ENCODE measurements at regions not wholly inside any gene's neighbourhood (a gene's known extent, or its start where the extent isn't known, plus 50 kb on each side); places are given as distances from the start of the nearest gene placed in this dataset.

DNA sequence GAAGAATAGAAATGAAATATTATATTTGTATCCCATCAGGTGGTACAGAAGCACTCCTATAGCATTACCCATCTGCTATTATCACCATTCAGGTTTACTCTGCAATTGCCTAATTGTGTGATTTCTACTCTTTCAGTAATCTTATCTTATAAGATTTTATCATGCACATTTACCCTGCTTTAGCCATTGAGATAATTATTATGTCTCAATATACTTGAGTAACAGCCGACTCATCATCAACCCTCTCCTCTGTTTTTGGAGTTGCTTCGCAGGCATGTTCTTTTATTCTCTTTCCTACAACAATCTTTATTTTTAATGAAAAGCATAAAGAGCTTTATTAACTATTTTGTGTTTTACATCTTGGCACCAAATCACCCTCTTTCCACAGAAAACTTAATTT lies 419.9 kb downstream of the LRIG3 start:
- DNase-seq, result no peak

DNA sequence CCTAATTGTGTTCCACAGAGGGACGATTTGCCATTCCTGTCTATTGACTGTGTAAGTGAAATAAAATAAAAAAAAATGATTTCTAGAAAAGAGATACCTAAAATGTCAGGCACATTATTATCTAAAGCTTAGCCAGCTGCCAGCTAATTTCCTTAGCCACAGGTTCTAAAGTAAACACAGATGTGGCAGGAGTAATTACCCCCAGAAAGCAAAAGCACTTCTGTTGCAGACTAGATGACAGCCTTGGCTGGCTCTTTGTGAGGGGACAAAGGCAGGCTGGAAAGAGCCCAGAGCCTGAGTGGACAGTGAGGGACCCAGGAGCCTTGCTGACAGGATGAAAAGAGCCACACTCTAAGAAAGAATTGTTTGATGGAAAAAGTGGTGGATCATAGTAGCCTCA lies 418.1 kb downstream of the LRIG3 start:
- DNase-seq, result no peak

GRCh38 chr12:58502841-58503240 lies 417.5 kb downstream of the LRIG3 start:
- no peak for DNase-seq

GRCh38 chr12:58503731-58504130 lies 416.6 kb downstream of the LRIG3 start:
- no peak for DNase-seq

DNA sequence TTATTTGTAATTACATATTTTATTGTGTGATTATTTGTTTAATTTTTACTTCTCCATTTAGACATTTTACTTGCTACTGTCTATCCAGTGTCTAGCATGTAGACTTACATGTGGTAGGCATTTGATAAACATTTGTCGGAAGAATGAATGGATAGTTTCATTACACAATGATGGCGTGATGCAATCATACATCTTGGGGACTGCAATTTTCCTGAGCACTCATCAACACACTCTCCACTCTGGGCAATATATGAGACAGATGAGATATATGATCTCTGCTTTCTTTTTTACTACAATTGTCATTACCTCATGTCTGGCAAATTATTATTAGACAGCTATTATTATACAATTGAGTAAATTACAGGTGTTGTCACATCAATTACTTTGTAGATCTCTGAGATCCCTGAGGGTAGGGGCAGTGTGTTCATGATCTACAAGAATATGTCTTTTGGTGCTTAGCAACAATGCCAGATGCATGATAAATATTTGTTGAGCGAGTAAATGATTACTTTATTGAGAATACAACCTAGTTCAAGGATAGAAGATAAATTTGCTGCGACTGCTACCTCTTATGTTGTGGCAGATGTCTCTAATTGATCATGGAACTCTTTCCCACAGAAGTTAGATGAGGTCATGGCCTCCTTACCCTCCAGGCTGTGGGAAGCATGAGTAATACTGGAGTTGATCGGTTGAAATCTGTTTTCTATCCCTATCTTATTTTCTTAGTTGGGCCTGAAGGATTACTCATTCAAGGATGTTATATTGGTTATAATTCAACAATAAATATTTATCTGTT lies 416.0 kb downstream of the LRIG3 start:
- no peak for DNase-seq

GRCh38 chr12:58509116-58509885 lies 411.0 kb downstream of the LRIG3 start:
- no peak for DNase-seq

- DNase-seq, result no peak
Observed at GRCh38 chr12:58513301-58513834, 406.9 kb downstream of the LRIG3 start.

DNA sequence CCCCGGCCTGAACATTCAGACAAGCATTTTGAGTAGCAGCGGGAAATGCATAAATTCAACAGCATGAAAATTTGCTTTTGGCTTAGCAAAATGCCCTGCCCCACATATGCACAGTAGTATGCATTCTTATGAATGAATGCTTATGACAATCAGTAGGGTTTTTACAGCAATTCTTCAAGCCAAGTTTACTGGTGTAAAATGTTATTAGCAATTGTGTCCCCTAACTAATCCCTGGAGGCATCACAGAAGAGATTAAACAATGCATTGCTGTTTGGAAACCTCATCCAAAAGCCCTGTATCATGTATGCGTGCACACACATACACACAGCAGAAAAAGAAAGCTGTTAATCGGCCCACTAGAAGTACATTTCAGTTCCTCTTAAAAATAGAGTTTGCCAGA lies 406.5 kb downstream of the LRIG3 start:
- no peak for DNase-seq

DNA sequence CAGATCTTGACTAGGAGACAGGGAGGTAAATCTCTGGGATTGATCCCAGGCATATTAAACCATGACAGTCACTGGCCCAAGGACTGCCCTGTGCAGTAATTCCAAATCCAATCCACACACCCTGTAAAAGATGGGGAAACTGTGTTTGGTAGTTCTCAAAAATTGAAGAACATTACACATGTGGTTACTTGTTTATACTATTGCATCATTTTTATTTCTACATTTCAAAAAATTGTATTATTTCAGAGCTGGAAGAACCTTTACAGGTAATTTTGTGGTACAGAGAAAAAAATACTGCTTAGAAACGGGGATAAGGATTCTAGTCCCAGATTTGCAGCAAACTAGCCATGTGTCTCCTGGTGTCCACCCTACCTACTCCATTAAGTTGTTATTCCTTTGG lies 400.5 kb downstream of the LRIG3 start:
- DNase-seq, result no peak

GRCh38 chr12:58521152-58521551 lies 399.2 kb downstream of the LRIG3 start:
- DNase-seq, result no peak

- DNase-seq, result no peak
Observed at GRCh38 chr12:58521796-58522195, 398.5 kb downstream of the LRIG3 start.

DNA sequence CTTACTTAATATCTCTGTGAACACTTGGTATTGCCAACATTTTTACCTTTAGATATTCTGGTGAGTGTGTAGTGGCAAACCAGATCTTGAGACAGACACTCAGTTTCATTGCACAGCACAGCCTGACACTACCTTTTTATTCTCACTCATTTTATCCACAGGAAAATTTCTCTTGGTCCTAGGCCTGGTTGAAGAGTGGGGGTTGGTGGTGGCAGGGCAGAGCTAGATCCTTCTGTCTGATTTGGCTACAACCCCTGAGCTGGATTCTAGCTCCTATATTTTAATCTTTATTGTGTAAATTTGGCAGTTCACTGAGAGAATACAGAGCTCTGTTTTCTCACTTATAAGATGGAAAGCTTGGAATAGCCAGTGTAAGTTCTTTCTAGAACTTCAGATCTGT lies 396.9 kb downstream of the LRIG3 start:
- no peak for DNase-seq

GRCh38 chr12:58528271-58528670 lies 392.0 kb downstream of the LRIG3 start:
- DNase-seq, result no peak

- DNase-seq, result no peak
Observed at GRCh38 chr12:58529114-58529665, 391.1 kb downstream of the LRIG3 start.

DNA sequence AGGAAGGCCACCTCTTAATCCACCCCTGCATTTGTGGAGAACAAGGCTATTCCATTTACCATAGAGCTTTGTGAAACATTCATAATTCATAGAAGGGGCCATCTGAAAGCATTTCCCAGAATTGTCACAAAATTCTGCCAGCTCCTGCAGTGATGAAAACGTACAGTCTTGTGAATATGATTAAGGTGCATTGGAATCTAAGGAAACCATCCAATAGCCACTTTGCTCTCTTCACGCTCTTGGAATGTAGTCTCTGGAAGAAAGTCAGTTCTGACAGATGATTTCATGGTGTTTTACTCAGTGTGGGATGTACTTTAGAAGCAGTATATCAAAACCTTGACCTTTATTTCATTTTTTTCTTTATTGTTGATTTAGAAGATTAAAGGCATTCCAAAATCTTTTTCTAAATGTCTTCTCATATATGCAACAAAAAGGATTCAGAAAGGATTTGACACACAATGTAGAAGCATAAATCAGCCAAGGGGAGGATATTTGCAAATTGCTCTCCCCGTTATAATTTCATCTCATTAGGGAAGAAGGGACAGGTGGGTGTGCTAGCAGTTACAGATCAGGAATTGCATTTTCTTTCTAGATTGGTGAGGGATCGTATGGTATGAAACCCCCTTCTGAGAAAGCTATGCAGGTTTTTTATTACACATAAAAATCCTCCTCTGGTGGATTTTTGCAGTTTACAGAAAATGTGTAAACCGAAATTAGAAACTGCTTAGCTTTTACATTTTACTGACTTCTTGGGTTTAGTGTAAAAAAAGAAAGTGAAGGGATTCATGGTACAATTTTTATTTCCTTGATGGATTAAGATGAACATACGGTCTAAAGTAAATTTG lies 390.2 kb downstream of the LRIG3 start:
- DNase-seq, result no peak

GRCh38 chr12:58530742-58531062 lies 389.6 kb downstream of the LRIG3 start:
- no peak for DNase-seq

GRCh38 chr12:58532855-58533608 lies 387.3 kb downstream of the LRIG3 start:
- DNase-seq, result no peak

- DNase-seq, result no peak
Observed at GRCh38 chr12:58533652-58534051, 386.7 kb downstream of the LRIG3 start.

GRCh38 chr12:58537278-58537677 lies 383.0 kb downstream of the LRIG3 start:
- DNase-seq, result no peak

DNA sequence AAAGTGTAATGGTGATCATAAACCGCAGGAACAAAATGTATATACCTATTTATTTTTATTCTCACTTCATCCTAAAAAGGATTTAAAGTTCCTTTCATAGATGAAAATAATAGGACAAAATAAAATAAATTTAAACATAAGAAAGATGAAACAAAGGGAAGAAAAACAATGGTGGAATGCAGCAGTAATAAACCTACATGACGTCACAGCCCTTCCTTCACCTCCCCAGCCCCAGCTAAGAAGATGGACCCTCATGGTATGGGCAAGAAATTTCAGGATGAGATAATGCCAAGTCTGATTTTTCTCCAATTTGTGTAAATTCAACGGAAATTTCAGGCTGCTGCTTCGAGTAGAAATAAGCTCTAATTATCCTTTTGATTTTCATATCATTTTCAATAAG lies 381.0 kb downstream of the LRIG3 start:
- no peak for DNase-seq

DNA sequence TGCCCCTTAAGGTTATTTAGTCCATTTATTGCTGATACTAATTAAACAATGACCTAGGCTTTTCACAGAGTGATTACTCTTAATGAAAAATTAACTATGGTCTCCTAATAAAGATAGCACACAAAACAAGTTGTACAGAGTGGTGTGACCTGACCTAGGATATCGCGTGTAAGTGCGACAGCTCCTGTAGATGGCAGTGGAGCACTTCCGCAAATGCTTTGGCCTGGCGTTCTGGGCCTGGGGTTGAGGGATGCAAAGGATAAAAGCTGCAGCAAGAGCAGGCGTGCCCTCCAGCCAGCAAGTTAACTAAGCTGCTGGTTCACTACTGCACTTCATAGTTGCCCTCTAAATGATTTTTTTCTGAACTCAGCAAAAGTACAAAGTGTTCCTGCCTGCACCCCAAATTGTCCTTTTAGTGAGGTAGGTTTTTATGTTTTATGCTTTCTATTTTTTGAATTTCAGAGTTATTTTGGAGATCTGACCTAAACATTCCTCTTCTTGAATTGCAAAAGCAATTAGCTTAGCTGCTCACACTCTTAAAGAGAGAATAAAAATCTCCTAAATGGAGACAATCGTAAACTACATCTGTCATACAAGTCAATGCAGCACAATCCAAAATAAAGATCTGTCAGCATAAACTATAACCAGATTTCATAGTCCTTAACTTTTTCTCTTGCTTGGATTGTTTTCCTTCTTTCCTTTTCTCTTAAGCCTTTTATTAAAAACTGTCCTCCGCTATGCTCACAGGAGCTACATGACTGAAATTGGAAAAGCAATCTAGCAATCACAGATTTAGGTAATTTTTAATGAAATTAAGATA lies 379.6 kb downstream of the LRIG3 start:
- DNase-seq, result peak in 1 of 2 donors; percentile 4
